Renal pelvis (tissue), 1 donor: ENCODE measurements at regions not wholly inside any gene's neighbourhood (a gene's known extent, or its start where the extent isn't known, plus 50 kb on each side); places are given as distances from the start of the nearest gene placed in this dataset.
"Not testable (repeated sequence)": the region's sequence is repeated elsewhere in the genome, so short reads cannot be mapped to it uniquely, and the experiment has no call there.

Experiments
- DNase-seq: peaks from one replicate; pipeline ENCODE4 v3.0.0-alpha.2; 2013

DNA sequence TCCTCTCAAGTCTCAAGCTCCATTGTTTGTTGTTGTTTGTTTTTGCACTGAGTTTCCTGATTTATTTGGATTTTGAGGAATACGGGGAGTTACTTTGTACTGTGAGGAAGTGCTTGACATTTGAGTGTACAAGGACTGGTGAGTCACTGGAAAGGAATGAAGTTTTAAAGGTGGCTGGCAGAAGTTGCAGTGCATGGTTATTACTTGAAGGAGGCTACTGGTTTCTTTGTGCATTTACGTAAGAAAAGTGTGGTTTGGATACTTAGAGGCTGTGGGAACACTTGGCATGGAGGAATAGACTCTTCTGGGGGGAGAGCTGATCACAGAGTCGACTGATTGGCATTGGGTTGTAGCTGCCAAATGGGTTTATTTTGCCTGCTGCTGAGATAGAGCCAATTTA is 919.0 kb downstream of the TAF11L14 start:
- no peak for DNase-seq

DNA sequence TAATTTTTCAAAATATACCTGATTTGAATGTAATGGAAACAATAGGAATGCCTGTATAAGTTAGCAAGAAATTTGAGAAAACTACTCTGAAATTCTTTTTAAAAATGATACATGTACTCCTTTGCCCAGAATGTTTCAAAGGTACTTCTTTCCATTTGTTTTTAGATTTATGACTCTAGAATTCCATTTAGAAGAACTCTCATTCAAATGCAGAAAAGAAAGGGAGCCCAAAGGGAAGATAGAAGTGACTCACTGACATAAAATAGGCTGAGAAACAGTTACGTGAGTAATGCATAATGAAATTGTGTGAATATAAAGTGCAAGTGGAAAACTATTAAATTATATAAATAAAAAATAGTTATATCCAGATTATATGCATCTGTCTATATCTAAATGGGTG is 926.3 kb downstream of the TAF11L14 start:
- no peak for DNase-seq

DNA sequence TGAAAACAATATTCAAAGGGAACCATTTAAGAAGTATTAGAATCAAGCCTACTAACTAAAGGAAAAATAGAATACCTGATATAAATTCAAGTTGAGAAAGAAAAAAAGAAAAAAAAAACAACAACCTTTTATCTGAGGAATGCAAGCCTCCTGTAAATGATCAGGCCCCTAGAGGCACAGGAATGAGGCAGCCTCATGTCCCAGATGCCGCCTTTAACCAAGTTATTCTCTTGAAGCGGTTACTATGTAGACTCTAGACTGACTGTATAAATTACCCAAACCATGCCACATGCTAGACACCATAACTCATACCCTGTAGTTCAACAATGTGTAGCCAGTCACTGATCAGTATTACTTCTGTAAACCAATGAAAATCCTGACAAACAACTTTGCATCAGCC is 929.6 kb downstream of the TAF11L14 start:
- no peak for DNase-seq

DNA sequence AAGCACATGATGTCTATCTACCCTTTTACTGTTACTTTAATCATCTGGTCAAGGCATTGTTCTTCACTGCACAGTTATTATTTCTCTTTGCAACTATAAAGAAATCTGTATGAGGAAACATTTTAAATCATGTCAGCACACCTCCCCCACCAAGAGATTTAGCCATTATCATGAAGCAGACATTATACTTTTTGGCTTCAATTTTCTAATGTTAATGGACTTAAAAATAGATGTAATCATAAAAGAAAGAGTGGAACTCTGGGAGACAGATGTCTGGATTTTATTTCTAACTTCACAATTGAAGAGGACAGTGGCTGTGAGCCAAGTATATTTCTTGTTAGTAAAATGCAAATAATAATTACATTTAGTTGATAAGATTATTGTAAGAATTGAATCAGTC is 932.4 kb downstream of the TAF11L14 start:
- DNase-seq, result no peak

DNA sequence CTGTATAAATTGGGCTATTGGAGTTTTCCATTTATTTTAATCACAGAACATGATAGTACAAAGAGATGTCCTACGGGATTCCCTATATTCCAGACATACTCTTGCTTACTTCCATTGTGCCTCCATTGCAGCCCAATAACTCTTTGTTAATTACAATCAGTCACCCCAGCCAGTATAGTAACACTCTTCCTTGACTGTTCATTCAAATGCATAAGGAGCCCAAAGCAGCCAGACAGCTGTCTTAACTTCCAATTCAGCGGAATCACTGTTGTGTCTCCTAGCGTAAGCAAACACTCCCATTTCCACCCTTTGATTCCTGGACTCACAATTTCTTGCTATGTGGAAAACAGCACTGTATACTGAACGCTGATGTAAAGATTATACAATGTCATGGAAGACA is 942.3 kb downstream of the TAF11L14 start:
- no peak for DNase-seq

DNA sequence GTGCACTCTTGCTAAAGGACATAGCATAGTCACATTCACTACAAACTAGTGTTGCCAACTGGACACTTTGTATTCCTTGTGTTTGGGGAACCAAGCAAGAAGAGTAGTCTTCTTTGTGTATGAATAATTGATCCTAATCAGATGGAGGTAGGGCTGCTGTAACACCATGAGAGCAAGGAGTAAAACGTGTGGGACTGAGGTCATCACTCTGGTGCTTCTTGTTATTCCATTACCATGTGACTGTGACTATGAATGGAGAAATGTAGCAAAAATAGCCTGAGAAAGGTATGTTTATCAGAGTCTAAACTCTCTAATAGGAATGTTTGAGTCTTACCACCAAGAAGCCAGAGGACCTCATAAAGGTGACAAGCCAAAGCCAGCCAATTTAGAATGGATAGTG is 966.9 kb downstream of the TAF11L14 start:
- DNase-seq, result no peak

DNA sequence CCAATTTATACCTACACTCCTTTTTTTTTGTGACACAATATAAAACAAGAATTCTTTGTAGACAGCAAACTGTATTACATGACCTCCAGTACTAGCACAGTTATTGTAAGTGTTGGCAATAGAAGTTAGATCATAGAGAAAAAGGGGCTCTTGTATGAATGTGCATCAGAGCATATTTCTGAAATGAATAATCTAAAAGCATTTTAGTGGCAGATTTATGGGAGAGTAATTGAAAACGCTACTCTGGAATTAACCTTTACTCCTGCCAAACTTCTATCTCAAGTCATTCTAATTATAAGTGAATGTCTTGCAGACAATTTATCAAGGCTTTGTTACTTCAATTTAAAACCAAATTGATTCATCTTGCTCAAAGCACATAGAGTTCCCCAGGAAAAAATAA is 968.1 kb downstream of the TAF11L14 start:
- no peak for DNase-seq

DNA sequence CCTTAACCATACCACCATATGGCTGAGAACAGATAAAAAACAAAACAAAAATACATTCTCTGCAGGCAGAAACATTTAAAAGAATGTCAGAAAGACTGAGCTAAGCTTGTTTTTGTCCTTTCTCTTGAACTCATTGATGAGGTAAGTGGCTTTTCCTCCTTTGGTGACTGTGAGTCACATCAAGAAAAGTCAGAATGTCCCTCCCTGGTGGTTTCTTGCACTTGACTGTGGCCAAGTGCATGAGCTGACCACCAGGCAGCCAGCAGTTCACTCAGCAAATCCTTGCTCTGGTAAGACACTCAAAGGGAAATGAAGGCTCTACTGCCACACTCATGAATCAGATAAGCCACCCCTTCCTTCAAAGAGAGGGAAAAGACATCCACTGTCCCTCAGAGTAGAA is 970.9 kb downstream of the TAF11L14 start:
- DNase-seq, result no peak

DNA sequence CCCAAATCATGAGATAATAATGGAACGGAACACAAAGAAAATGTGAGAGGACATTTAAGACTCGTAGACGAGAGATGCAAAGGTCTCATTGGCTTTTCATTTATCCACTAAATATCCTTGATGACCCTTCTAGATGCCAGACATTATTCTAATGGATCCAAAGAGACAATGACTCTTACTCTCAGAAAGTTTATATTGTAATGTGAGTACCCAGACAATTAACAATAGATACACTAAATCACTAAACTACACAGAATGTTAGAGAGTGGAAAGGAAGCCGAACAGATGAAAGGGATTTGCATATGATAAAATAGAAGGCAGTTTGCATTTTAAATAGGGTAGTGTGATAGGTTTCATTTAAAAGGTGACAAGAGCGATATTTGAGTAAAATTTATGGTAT is 973.3 kb downstream of the TAF11L14 start:
- DNase-seq, result no peak

DNA sequence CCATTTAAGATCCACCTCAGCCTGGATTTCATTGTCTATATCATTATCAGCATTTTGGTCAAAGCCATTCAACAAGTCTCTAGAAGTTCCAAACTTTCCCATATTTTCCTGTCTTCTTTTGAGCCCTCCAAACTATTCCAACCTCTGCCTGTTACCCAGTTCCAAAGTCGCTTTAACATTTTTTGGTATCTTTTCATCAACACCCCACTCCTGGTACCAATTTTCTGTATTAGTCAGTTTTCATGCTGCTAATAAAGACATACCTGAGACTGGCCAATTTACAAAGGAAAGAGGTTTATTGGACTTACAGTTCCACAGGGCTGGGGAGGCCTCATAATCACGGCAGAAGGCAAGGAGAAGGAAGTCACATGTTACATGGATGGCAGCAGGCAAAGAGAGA is 982.9 kb downstream of the TAF11L14 start:
- DNase-seq, result not testable (repeated sequence)

DNA sequence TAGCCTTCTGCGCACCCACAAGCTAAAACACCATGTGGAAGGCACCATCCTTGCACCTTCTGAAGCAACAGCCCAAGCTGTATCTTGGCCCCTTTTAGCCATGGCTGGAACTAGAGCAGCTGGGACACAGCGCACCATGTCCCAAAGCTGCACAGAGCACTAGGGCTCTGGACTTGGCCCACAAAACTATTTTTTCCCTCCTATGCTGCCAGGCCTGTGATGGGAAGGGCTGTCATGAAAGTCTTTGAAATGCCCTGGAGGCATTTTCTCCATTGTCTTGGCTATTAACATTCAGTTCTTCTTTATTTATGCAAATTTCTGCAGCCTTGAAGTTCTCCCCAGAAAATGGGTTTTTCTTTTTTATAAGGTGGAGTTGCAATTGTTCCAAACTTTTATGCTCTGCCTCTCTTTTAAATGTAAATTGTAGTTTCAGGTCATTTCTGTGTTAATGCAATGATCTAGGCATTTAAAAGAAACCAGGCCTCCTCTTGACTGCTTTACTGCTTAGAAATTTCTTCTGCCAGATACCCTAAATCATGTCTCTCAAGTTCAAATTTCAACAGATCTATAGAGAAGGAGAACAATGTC is 996.3 kb downstream of the TAF11L14 start:
- no peak for DNase-seq

DNA sequence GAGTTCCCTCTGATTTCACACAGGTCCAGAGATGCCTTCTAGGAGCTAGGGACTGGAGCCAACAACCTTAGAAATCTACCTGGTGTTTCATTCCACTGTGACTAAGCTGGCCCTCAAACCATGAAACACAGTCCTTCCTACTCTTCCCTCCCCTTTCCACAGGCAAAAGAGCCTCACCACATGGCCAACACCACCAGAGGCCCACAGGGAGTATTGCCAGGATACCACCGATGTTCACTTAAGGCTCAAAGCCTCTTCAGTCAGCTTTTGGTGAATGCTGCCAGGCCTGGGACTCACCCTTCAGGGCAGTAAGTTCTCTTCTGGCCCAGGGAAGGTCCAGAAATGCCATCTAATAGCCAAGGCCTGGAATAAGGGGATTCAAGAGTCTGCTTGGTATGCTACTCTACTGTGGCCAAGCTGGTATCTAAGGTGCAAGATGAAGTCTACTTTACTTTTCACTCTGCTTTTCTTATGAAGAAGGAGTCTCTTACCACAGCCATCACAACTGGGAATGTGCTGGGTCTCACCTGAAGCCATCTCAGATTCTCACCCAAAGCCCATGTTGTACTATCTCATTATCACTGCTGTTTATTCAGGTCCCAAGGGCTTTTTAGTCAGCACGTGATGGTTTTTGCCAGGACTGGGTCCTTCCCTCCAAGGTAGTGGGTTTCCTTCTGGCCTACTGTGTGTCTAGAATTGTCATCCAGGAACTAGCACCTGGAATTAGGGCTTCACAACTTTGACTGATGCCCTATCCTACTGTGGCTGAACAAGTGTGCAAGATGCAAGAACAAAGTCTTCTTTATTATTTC is 1018.4 kb downstream of the TAF11L14 start:
- no peak for DNase-seq

DNA sequence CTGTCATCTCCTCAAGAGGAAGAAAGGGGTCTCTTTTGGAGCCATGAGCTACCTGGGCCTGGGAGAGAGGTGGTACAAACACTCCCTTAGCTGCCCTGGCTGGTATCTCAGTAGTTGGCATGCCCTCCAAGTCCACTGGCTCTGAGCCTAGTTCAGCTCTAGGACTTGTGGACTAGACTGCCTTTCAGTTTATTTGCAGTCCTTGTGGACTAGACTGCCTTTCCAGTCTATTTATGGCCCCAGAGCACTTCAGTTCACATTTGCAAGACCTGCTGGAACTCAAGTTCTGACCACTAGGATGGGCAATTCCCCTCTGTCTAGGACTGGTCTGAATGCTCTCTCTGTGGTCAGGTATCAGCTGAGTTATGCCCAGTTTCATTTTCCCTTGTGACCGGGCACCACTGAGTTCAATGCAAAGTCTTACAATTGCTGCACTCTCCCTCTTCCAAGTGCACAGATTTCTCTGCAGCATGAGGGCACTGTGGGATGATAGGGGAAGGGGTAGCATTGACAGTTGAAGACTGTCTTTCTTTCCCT is 1019.0 kb downstream of the TAF11L14 start:
- DNase-seq, result no peak

DNA sequence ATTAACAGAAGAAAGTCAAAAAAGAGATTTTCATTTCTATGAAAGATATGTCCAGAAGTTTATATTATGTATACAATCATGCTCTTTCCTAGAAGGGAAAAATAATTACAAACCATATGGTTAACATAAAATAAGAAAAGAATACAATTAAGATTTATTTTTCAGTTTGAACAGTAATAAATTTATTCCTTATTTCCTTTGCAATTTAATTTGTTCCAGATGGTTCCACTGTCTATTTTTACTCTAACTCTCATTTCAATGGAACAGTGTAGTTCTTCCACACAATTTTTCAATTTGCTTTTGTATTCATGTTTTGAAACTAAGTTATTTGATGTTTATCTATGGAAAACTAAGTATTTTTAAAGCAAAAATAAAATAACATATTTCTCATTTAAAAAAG is 1026.3 kb downstream of the TAF11L14 start:
- DNase-seq, result no peak

DNA sequence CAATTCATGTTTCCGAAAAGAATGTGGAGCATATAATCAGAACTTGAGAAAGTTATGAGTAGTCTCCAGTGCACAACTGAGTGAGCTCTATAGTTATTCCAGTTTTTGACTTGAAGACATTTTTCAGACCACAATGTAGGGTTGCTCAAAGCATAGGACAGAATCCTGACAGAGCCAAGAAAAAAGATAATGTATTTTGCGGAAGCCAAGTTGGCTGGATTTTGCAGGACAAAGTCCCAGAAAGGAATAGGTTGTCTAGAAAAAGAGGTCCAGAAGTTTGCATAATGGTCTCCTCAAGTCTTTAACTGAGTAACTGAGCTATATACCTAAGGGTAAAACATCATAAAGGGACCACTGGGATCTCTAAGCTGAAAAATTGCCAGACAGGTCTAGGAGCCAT is 1028.0 kb downstream of the TAF11L14 start:
- DNase-seq, result no peak

DNA sequence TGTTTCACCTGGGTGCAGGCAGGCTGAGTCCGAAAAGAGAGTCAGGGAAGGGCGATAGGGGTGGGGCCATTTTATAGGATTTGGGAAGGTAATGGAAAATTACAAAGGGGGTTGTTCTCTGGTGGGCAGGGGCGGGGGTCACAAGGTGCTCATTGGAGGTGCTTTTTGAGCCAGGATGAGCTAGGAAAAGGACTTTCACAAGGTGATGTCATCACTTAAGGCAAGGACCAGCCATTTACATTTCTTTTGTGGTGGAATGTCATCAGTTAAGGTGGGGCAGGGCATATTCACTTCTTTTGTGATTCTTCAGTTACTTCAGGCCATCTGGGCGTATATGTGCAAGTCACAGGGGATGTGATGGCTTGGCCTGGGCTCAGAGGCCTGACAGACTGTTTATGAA is 1040.0 kb downstream of the TAF11L14 start:
- DNase-seq, result not testable (repeated sequence)

DNA sequence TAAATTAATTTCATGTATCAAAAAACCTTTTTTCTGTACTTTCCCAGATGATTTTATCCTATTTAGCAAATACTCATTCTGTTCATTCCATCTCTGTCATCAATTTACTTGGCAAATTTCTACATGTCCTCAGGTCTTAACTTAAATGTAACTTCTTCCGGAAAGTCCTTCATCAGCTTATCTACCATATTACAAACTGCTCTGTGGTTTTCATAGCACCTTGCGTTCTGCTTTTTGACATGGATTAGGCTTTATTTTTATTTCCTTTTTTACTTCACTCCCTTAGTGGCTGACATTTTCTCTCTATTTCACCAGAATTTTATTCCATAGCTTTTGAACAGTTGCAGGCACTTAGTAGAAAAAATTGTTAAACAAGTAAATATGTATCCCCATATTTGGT is 1040.8 kb downstream of the TAF11L14 start:
- no peak for DNase-seq

DNA sequence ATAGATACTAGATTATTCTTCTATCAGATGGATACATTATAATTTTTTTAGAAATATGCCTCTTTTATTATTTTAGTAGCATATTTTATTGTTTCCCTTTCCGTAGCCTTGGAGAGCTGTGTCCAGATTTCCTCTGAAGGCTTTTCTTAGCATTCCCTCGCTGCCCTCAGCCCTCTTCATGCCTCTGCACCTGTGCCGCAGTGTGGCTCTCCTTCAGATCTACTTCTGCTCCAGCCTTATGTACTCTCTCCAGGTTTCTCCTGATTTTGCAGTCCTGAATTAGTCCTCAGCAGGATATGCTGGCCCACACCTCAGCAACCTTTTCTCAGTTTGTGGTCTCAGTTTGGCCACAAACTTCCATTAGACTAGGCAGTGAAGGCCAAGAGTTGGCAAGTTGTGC is 1052.0 kb downstream of the TAF11L14 start:
- DNase-seq, result no peak

DNA sequence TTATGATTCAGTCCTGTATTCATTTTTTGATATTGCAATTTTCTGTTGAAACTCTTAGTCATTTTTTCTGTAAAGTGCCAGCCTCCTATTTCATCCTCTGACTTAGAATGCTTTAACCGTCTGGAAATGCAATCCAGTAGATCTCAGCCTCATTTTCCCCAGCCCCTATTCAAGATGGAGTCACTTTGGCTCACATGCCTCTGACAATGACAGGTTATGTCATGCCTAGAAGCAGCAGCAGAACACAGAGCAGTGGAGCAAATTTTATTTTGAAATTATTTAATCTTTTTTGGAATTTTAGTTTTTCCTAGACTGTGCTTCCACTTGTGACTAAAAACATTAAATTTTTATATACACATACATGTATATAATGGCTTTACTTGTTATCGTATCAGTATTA is 1053.2 kb downstream of the TAF11L14 start:
- no peak for DNase-seq

DNA sequence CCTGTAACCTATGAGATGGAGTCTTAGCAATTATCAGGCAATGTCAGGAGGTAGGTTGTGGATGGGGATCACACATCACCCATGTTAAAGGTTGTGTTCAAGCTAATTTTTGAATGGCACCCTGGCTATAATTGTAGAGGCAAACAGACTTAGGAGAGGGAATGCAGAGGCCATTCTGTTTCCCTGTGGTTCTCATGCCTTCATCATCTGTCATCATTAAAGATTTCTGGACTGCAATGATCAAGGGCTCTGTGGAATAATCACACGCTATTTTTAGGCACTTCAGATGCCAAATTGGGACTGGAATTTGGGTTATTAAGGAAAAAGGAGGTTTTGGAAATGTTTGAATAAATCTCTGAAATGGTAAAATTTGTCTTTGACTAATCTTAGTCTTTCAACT is 1065.4 kb downstream of the TAF11L14 start:
- DNase-seq, result no peak

DNA sequence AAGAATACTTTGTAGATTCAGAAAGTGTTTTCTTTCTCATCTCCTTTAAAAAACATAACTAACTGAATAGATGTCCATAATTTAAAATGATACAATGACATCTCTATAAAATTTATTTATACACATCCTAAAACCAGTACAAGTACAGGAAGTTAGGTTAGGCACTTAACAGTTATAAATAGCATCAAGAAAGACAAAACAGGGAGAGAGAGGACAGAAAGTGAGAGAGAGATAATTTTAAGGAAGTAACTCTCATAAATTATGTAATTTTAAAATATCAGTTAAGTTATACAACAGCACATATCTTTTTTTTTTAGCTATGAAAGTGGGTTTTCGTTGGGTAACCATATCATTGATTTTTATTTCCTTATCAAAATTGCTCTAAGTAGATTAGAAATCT is 1068.6 kb downstream of the TAF11L14 start:
- DNase-seq, result no peak

DNA sequence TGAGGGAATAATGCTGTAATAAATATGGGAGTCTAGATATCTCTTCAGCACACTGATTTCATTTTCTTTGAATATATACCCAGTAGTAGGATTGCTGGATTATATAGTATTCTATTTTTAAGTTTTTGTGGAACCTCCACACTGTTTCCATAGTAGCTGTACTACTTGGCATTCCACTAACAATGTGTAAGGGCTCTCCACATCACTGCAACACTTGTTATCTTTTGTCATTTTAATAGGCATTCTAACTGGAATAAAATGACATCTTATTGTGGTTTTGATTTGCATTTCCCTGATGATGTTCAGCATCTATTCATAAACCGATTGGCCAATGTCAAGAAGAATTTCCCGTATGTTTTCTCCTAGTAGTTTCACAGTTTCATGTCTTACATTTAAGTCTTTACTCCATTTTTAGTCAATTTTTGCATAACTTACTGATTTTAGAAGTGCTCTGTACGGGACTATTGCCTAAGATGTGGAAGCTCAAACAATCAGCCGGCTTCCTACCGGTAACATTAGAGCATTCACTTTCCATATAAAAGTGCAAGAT is 1078.8 kb downstream of the TAF11L14 start:
- DNase-seq, result no peak

DNA sequence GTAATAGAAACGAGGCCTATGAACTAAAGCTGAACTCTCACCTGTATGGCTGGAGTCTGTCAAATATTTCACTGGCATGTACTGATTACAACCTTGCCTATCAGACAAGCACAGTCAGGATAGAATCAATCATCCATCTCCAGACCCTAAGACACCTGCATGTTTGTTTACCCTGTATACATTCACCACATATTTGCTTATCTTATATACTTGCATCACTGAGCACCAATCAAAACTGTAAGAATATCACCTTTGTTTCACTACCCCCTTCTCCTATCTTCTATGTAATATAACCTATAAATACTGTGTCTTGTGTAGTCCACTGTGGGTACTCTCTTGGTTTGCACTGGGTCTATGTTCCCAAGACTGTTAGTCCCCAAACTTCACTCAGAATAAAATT is 1085.7 kb downstream of the TAF11L14 start:
- DNase-seq, result no peak
